K562 (cell line): ENCODE measurements at regions not wholly inside any gene's neighbourhood (a gene's known extent, or its start where the extent isn't known, plus 50 kb on each side); places are given as distances from the start of the nearest gene placed in this dataset.

Source experiments
- ATF7 ChIP-seq: fragments of 450-650 bp; IDR thresholded peaks from 2 replicates; pipeline ENCODE4 v1.7.1; 2014; ENCODE audit warnings: mild to moderate bottlenecking, moderate library complexity
- ERF ChIP-seq: fragments of 450-650 bp; formaldehyde crosslinking; IDR thresholded peaks from 2 replicates; pipeline ENCODE4 v1.4.0; 2020; ENCODE audit warnings: mild to moderate bottlenecking, mixed read lengths
- ILK ChIP-seq: fragments of 450-650 bp; IDR thresholded peaks from 2 replicates; pipeline ENCODE4 v1.6.1; 2016; ENCODE audit warnings: missing genetic modification characterization, low read depth, mild to moderate bottlenecking, missing compliant biosample characterization, moderate library complexity, borderline replicate concordance
- MAZ ChIP-seq, 2 experiments: fragments of 450-650 bp in 1 of 2; sonication (generic) in 1 of 2; formaldehyde crosslinking; IDR thresholded peaks in 1 of 2; conservative IDR thresholded peaks in 1 of 2; 2 replicates each; pipeline versions ENCODE4 v1.4.0 to v1.5.0; 2020; ENCODE audit warnings: mild to moderate bottlenecking in 1 of 2, missing genetic modification reagents in 1 of 2
- NEUROD1 ChIP-seq: fragments of 150-350 bp; IDR thresholded peaks from 2 replicates; pipeline ENCODE4 v1.6.1; 2014; ENCODE audit warnings: borderline replicate concordance, low read length, low read depth; ENCODE audit not compliant: partially characterized antibody
- NR3C1 ChIP-seq: sonication (generic); formaldehyde crosslinking; IDR thresholded peaks from 2 replicates; pipeline ENCODE4 v1.8.1; 2022; ENCODE audit warnings: missing genetic modification reagents
- SLC30A9 ChIP-seq: fragments of 250-450 bp; sonication (Bioruptor Pico); IDR thresholded peaks from 2 replicates; pipeline ENCODE4 v1.8.0; 2022; ENCODE audit warnings: mild to moderate bottlenecking, moderate library complexity
- SMARCC2 ChIP-seq: fragments of 450-650 bp; IDR thresholded peaks from 2 replicates; pipeline ENCODE4 v1.6.1; 2017; ENCODE audit warnings: antibody characterized with exemption, moderate library complexity, mild to moderate bottlenecking, low read depth
- TBL1XR1 ChIP-seq, 2 experiments: IDR thresholded peaks; 2 replicates each; pipeline ENCODE4 v1.6.1; 2012; ENCODE audit warnings: improper control_type of control experiment in 2 of 2, low read length in 2 of 2, mild to moderate bottlenecking in 1 of 2
- TOE1 ChIP-seq, 2 experiments: fragments of 450-650 bp in 1 of 2; sonication (generic) in 1 of 2; formaldehyde crosslinking in 1 of 2; IDR thresholded peaks; 2 replicates each; pipeline versions ENCODE4 v1.7.1 to v1.8.0; 2016 to 2022; ENCODE audit warnings: borderline replicate concordance in 2 of 2, mild to moderate bottlenecking in 2 of 2, antibody characterized with exemption in 1 of 2, inconsistent platforms in 1 of 2, low read depth in 1 of 2, missing genetic modification reagents in 1 of 2, moderate library complexity in 1 of 2
- TRIM24 ChIP-seq, 2 experiments: fragments of 450-650 bp; IDR thresholded peaks; 2 replicates each; pipeline ENCODE4 v1.6.1; 2016
- ZNF217 ChIP-seq: sonication (generic); formaldehyde crosslinking; IDR thresholded peaks from 2 replicates; pipeline ENCODE4 v1.8.0; 2022; ENCODE audit warnings: mild to moderate bottlenecking, missing genetic modification reagents
- ZNF224 ChIP-seq: sonication (generic); formaldehyde crosslinking; IDR thresholded peaks from 2 replicates; pipeline ENCODE4 v1.8.0; 2022; ENCODE audit warnings: mild to moderate bottlenecking, missing genetic modification reagents
- TF ChIP-seq, protein P1 (sequence below): fragments of 450-650 bp; formaldehyde crosslinking; IDR thresholded peaks from 2 replicates; pipeline ENCODE4 v1.4.0; 2022; ENCODE audit warnings: missing genetic modification characterization
- TF ChIP-seq, protein P2 (sequence below): fragments of 250-450 bp; sonication (Bioruptor Pico); IDR thresholded peaks from 2 replicates; pipeline ENCODE4 v1.5.0; 2021
- TF ChIP-seq, protein P3 (sequence below): fragments of 450-650 bp; IDR thresholded peaks from 2 replicates; pipeline ENCODE4 v1.6.1; 2014; ENCODE audit warnings: low read depth, mild to moderate bottlenecking, moderate library complexity, borderline replicate concordance
- TF ChIP-seq, protein P4 (sequence below): fragments of 250-450 bp; sonication (Bioruptor Pico); IDR thresholded peaks from 2 replicates; pipeline ENCODE4 v1.4.0; 2020

GRCh38 chr16:85491058-85491771 is 121.9 kb upstream of the GSE1 start (continued):
- TF ChIP-seq, protein P1, sequence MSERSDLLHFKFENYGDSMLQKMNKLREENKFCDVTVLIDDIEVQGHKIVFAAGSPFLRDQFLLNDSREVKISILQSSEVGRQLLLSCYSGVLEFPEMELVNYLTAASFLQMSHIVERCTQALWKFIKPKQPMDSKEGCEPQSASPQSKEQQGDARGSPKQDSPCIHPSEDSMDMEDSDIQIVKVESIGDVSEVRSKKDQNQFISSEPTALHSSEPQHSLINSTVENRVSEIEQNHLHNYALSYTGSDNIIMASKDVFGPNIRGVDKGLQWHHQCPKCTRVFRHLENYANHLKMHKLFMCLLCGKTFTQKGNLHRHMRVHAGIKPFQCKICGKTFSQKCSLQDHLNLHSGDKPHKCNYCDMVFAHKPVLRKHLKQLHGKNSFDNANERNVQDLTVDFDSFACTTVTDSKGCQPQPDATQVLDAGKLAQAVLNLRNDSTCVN (CRISPR knock-in tag), result no peak
- 0 out of 2 replicates have a peak, but pooled peaks have one; percentile 60 for TF ChIP-seq ERF
- TF ChIP-seq NEUROD1, result peak; percentile 30
- no peak; the same call in 1 of the 2 replicates for TF ChIP-seq ATF7
- TF ChIP-seq SLC30A9, result no peak
- no peak for TF ChIP-seq TOE1 (IDR thresholded peaks at IDR 0.05; ENCODE audit: borderline replicate concordance)
- TF ChIP-seq TOE1 (CRISPR knock-in tag; IDR thresholded peaks at IDR 0.05; ENCODE audit: borderline replicate concordance, low read depth), result no peak
- TF ChIP-seq TBL1XR1 (IDR thresholded peaks at IDR 0.05; ENCODE audit: low read length in 2 of 2), result peak in 1 of 2 experiments; percentile 48; a peak in 1 of 4 replicates
- no peak for TF ChIP-seq SMARCC2
- TF ChIP-seq ZNF224 (CRISPR knock-in tag), result no peak
- TF ChIP-seq ILK, result no peak
- TF ChIP-seq MAZ (CRISPR knock-in tag; conservative IDR thresholded peaks at IDR 0.05 in 1 of 2, IDR thresholded peaks at IDR 0.05 in 1 of 2), result peak in 1 of 2 experiments; percentile 39; a peak in 2 of 4 replicates
- TF ChIP-seq, protein P2, sequence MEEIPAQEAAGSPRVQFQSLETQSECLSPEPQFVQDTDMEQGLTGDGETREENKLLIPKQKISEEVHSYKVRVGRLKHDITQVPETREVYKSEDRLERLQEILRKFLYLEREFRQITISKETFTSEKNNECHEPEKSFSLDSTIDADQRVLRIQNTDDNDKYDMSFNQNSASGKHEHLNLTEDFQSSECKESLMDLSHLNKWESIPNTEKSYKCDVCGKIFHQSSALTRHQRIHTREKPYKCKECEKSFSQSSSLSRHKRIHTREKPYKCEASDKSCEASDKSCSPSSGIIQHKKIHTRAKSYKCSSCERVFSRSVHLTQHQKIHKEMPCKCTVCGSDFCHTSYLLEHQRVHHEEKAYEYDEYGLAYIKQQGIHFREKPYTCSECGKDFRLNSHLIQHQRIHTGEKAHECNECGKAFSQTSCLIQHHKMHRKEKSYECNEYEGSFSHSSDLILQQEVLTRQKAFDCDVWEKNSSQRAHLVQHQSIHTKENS (CRISPR knock-in tag), result no peak
- TF ChIP-seq, protein P3, sequence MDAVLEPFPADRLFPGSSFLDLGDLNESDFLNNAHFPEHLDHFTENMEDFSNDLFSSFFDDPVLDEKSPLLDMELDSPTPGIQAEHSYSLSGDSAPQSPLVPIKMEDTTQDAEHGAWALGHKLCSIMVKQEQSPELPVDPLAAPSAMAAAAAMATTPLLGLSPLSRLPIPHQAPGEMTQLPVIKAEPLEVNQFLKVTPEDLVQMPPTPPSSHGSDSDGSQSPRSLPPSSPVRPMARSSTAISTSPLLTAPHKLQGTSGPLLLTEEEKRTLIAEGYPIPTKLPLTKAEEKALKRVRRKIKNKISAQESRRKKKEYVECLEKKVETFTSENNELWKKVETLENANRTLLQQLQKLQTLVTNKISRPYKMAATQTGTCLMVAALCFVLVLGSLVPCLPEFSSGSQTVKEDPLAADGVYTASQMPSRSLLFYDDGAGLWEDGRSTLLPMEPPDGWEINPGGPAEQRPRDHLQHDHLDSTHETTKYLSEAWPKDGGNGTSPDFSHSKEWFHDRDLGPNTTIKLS, result 0 out of 2 replicates have a peak, but pooled peaks have one; percentile 35
- TF ChIP-seq NR3C1, result no peak
- no peak for TF ChIP-seq TRIM24 (IDR thresholded peaks at IDR 0.05)
- TF ChIP-seq ZNF217 (CRISPR knock-in tag), result no peak
- TF ChIP-seq, protein P4, sequence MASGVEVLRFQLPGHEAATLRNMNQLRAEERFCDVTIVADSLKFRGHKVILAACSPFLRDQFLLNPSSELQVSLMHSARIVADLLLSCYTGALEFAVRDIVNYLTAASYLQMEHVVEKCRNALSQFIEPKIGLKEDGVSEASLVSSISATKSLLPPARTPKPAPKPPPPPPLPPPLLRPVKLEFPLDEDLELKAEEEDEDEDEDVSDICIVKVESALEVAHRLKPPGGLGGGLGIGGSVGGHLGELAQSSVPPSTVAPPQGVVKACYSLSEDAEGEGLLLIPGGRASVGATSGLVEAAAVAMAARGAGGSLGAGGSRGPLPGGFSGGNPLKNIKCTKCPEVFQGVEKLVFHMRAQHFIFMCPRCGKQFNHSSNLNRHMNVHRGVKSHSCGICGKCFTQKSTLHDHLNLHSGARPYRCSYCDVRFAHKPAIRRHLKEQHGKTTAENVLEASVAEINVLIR, result no peak
